ENCODE measurements at regions not wholly inside any gene's neighbourhood (a gene's known extent, or its start where the extent isn't known, plus 50 kb on each side); places are given as distances from the start of the nearest gene placed in this dataset.

DNA sequence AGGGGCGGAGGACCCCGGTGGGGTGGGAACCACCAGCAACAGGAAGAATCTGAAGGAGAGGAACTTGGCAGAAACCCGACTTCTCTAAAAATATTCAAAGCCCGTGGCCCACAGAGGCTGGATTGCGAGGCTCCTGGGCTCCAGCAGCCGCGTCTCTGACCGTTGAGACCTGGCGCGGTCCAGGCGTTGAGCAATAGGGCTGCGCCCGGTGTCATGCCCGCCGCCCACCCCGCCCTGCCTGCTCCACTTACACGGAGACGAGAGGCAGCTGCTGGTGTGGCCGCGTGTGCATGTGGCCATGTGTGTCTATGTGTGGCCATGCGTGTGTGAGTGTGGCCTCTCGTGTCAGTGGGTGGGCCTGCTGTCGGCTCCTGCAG, 83.6 kb downstream of the IRF8 start:
- TF ChIP-seq, protein P1, sequence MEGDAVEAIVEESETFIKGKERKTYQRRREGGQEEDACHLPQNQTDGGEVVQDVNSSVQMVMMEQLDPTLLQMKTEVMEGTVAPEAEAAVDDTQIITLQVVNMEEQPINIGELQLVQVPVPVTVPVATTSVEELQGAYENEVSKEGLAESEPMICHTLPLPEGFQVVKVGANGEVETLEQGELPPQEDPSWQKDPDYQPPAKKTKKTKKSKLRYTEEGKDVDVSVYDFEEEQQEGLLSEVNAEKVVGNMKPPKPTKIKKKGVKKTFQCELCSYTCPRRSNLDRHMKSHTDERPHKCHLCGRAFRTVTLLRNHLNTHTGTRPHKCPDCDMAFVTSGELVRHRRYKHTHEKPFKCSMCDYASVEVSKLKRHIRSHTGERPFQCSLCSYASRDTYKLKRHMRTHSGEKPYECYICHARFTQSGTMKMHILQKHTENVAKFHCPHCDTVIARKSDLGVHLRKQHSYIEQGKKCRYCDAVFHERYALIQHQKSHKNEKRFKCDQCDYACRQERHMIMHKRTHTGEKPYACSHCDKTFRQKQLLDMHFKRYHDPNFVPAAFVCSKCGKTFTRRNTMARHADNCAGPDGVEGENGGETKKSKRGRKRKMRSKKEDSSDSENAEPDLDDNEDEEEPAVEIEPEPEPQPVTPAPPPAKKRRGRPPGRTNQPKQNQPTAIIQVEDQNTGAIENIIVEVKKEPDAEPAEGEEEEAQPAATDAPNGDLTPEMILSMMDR (IDR thresholded peaks at IDR 0.05), result no peak
- TF ChIP-seq POLR2AphosphoS5 (IDR thresholded peaks at IDR 0.05), result no peak
